ENCODE measurements at regions not wholly inside any gene's neighbourhood (a gene's known extent, or its start where the extent isn't known, plus 50 kb on each side); places are given as distances from the start of the nearest gene placed in this dataset.

DNA sequence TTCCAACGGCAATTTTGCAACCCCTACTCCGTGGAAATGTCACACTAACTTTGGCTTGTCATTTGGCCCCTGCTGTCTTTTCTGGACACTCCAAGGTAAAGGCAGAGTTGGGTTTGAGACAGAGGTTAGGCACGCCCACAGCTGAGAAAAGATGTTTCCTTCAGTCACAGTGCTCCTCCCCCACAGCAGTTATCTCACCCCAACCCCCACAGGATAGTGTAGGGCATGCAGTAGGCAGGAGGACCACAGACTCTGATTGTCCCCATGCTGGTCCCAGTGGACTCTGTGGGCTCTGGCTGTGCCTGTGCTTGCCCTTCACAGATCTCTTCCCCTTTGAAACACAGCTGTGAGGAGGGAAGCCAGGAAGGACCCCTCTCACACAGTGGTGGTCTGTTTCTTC, 124.0 kb upstream of the CARMIL1 start:
- TF ChIP-seq ZBTB7A (IDR thresholded peaks at IDR 0.05; ENCODE audit: low read depth) (no peak), TCF12 (IDR thresholded peaks at IDR 0.05; ENCODE audit: low read depth) (no peak)
